LNCaP clone FGC (cell line): ENCODE measurements at regions not wholly inside any gene's neighbourhood (a gene's known extent, or its start where the extent isn't known, plus 50 kb on each side); places are given as distances from the start of the nearest gene placed in this dataset.

Source experiments
- DNase-seq: peaks from one replicate; pipeline ENCODE4 v3.0.0-alpha.2; 2011; ENCODE audit warnings: low read depth
- H3K4me3 ChIP-seq: 2 replicates; pipeline ENCODE4 v1.5.1; 2011; ENCODE audit warnings: mild to moderate bottlenecking, low read depth, low read length, control low read depth
- TF ChIP-seq, protein P1 (sequence below): IDR thresholded peaks from 2 replicates; pipeline ENCODE4 v1.5.1; 2012; ENCODE audit warnings: mild to moderate bottlenecking; ENCODE audit not compliant: control insufficient read depth, insufficient read depth; ENCODE audit errors: extremely low read depth

DNA sequence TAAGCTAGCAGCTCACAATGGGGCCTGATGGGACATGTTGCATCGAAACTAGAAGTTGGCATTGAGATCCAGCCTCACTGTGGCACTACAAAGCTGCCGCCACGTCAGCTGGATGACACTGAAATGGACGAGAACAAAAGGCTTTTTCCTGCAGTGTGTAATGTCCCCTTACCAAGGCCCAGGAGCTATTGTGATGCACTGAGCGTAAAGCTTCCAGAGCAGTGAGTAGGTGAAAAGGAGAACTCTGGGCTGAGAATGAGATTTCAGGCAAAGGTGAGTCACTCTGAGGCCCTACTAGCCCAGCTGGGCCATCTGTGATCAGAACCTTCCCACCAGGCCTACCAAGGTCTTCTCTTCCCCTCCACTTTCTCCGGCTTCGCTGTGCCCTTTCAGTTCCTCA is 528.1 kb upstream of the KLF4 start:
- TF ChIP-seq, protein P1, sequence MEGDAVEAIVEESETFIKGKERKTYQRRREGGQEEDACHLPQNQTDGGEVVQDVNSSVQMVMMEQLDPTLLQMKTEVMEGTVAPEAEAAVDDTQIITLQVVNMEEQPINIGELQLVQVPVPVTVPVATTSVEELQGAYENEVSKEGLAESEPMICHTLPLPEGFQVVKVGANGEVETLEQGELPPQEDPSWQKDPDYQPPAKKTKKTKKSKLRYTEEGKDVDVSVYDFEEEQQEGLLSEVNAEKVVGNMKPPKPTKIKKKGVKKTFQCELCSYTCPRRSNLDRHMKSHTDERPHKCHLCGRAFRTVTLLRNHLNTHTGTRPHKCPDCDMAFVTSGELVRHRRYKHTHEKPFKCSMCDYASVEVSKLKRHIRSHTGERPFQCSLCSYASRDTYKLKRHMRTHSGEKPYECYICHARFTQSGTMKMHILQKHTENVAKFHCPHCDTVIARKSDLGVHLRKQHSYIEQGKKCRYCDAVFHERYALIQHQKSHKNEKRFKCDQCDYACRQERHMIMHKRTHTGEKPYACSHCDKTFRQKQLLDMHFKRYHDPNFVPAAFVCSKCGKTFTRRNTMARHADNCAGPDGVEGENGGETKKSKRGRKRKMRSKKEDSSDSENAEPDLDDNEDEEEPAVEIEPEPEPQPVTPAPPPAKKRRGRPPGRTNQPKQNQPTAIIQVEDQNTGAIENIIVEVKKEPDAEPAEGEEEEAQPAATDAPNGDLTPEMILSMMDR = no peak
- DNase-seq = no peak
- no peak overlapping the region for H3K4me3 ChIP-seq

DNA sequence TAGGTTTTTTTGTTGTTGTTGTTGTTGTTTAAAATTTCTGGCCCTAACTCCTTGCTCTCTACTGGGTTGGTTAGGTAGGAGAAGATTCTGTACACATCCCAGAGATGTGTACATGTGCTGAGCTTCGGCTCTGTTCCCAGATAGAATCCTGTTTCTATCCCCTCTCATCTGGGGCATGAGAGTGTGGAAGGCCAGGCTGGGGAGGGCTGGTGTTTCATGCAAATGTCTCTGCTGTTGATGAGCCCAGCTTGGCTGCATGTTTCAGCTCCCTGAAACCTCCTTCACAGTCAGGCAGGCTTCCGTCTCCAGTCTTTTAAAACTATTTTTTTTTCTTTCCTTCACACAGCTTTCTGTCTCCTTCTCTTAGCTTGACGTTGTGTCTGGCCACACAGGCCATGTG is 526.9 kb upstream of the KLF4 start:
- no peak for DNase-seq
- TF ChIP-seq, protein P1 = no peak
- no peak overlapping the region for H3K4me3 ChIP-seq

GRCh38 chr9:108015690-108016089 is 526.1 kb upstream of the KLF4 start:
- no peak for DNase-seq
- TF ChIP-seq, protein P1 = no peak
- H3K4me3 ChIP-seq = no peak overlapping the region

DNA sequence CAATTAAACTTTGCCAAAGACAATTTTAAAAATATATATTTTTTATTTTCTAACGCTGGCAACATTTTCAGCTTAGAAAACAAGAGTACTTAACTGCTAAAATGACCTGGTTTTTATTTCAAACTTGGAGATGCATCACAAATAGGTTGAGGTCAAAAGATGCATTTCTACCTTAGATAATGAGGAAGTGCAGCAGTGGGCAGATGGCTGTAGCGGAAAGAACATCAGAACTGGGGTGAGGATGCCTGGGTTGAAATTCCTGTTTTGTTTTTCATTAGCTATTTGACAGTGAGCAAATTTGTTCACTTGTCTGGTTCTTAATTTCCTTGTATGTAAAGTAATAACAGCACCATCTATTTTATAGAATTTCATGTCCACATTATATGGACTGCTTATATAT is 524.8 kb upstream of the KLF4 start:
- TF ChIP-seq, protein P1 = no peak
- no peak for DNase-seq
- H3K4me3 ChIP-seq = no peak overlapping the region

GRCh38 chr9:108012886-108013665 is 523.5 kb upstream of the KLF4 start:
- H3K4me3 ChIP-seq = no peak overlapping the region
- DNase-seq = no peak
- TF ChIP-seq, protein P1 = no peak

DNA sequence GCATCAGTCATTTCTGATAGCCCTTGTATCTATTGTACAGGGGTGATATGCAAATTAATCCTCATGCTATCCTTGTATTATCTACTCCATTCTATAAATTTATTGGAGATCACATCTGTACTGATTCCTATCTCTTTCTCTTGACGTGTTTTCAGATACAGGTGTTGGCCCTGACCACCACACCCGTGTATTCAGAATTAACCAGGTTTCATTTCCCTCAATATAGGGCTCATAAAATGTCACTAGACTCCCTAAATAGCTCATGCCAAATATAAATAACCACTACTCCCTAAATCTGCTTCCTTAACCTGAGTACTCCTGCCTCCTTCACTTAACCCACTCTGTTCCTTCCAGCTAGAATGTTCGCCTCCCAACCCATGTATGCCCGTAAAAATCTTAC is 522.8 kb upstream of the KLF4 start:
- H3K4me3 ChIP-seq = no peak overlapping the region
- TF ChIP-seq, protein P1 = no peak
- no peak for DNase-seq

- no peak overlapping the region for H3K4me3 ChIP-seq
- DNase-seq = no peak
- TF ChIP-seq, protein P1 = no peak
Observed at GRCh38 chr9:108003526-108003925, 514.0 kb upstream of the KLF4 start.
